Rectal smooth muscle tissue (tissue), 1 donor: ENCODE measurements at regions not wholly inside any gene's neighbourhood (a gene's known extent, or its start where the extent isn't known, plus 50 kb on each side); places are given as distances from the start of the nearest gene placed in this dataset.

ENCODE experiments used
- H3K27ac ChIP-seq: one replicate; pipeline ENCODE4 v1.7.0; 2013; ENCODE audit warnings: low read depth, low read length, inconsistent platforms
- H3K27me3 ChIP-seq: one replicate; pipeline ENCODE4 v1.7.0; 2013; ENCODE audit warnings: low read length; ENCODE audit not compliant: control insufficient read depth, insufficient read depth
- H3K36me3 ChIP-seq: one replicate; pipeline ENCODE4 v1.7.0; 2013; ENCODE audit warnings: low read length; ENCODE audit not compliant: control insufficient read depth, insufficient read depth
- H3K4me1 ChIP-seq: one replicate; pipeline ENCODE4 v1.7.0; 2013; ENCODE audit warnings: low read length; ENCODE audit not compliant: control insufficient read depth, insufficient read depth
- H3K4me3 ChIP-seq: one replicate; pipeline ENCODE4 v1.7.0; 2013; ENCODE audit warnings: low read length
- H3K9ac ChIP-seq: one replicate; pipeline ENCODE4 v1.7.0; 2013; ENCODE audit warnings: low read length

DNA sequence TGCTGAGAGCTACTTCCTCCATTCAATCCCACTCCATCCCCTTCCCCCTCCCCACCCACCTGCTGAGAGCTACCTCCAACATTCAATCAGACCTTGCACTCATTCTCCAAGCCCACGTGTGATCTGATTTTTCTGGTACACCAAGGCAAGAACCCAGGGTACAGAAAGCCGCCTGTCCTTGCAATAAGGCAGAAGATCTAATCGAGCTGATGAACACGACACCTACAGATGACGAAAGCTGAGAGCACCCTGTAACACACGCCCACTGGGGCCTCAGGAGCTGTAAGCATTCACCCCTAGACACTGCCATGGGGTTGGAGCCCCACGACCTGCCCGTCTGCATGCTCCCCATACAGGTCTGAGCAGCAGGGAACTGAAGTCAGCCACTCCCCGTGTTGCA lies 58.3 kb downstream of the TRIML1 start:
- H3K4me1 ChIP-seq = no peaks in the 10 kb centered on the region
- H3K36me3 ChIP-seq = no peaks in the 10 kb centered on the region
- H3K9ac ChIP-seq = no peak overlapping the region
- no peak overlapping the region for H3K27ac ChIP-seq
- H3K4me3 ChIP-seq = no peak overlapping the region
- H3K27me3 ChIP-seq = no peaks in the 10 kb centered on the region

DNA sequence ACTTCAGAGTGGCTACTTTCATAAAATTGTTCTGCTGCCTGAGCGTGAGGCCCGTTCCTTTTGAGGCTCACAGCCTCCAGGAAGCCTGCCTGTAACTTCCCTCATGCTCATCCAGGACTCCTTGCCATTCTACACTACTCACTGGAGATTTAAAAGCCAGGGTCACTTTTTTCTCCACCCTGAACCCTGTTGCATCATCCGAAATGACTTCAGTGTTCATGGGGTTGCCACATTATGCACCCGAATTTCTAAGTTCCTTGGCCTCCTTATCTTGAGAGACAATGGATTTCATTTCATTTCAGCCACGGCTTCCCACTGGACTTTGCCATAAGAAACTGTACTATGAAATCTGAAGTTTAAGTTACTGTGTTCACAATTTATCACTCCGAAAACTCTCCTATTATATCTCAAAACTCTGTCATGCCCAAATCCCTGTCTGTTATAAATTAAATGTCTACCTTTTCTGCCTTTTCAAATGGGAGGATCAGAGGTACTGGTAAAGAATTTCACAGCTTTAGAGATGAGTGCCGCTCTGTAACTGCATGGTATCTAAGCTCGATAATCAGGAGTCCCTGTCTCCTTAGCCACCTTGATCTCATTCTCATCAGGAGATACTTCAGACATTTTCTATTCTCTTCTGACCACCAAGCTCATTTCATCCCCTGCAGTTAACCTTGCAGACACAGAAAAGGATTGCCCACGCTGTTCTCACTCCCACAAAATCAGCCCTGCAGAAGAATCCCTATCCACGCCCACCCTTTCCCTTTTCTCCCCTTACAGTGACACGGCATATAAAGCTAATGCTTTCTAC lies 59.9 kb downstream of the TRIML1 start:
- Histone ChIP-seq H3K27ac (no peak overlapping the region), H3K27me3 (no peaks in the 10 kb centered on the region), H3K36me3 (no peaks in the 10 kb centered on the region), H3K9ac (no peak overlapping the region), H3K4me1 (no peaks in the 10 kb centered on the region), H3K4me3 (no peak overlapping the region)

DNA sequence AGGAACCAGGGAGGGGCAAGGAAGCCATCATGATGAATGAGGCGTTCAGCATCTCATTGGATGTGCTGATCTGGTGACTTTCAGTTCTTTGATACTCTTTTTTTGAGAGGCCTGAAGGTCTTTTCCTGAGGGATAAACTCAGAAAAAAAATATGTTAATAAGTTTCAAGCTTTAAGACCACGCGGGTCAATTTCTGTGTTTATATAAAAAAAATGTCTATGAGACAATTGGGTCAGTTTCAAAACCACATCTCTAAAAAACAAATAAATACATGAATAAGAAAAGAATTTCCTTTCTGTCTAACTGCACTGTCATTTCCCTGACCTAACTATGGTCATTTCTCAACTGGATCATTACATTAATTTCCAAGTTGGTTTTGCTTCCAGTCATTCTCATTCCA lies 62.6 kb downstream of the TRIML1 start:
- H3K27me3 ChIP-seq = no peaks in the 10 kb centered on the region
- H3K36me3 ChIP-seq = no peaks in the 10 kb centered on the region
- no peak overlapping the region for H3K27ac ChIP-seq
- no peak overlapping the region for H3K4me3 ChIP-seq
- H3K4me1 ChIP-seq = no peaks in the 10 kb centered on the region
- H3K9ac ChIP-seq = no peak overlapping the region

DNA sequence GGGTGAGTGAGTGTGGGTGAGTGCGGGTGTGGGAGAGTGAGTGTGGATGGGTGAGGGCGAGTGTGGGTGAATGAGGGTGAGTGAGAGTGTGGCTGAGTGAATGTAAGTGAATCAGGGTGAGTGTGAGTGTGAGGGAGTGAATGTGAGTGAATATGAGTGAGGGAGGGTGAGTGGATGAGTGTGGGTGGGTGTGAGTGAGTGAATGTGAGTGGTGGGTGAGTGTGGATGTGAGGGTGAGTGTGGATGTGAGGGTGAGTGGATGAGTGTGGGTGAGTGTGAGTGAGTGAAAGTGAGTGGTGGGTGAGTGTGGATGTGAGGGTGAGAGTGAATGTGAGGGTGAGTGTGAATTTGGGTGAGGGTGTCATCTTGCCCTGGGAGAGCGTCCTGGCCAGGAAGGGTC lies 67.5 kb downstream of the TRIML1 start:
- H3K27me3 ChIP-seq = no peaks in the 10 kb centered on the region
- H3K27ac ChIP-seq = no peak overlapping the region
- H3K4me1 ChIP-seq = no peaks in the 10 kb centered on the region
- no peak overlapping the region for H3K4me3 ChIP-seq
- no peaks in the 10 kb centered on the region for H3K36me3 ChIP-seq
- H3K9ac ChIP-seq = no peak overlapping the region

DNA sequence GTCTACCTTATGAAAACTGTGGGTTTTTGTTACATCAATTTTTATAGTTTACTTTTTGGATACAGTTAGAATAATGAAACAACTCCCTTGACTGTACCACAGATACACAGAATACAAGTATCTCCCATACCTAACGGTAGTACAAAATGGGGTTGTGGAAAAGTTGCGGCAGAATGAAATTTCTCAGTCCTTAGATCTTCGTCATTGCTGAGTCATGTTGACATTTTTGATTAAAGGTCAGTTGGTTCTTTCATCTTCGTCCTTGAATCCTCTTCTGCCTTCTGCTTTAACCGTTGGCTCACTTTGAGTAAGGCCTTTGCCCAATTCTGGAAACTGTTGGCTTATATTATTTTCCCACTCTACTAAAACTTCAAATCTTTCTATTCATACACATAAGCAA lies 75.6 kb downstream of the TRIML1 start:
- Histone ChIP-seq H3K36me3 (no peaks in the 10 kb centered on the region), H3K27me3 (no peaks in the 10 kb centered on the region), H3K4me3 (no peak overlapping the region), H3K4me1 (no peaks in the 10 kb centered on the region), H3K27ac (no peak overlapping the region), H3K9ac (no peak overlapping the region)

DNA sequence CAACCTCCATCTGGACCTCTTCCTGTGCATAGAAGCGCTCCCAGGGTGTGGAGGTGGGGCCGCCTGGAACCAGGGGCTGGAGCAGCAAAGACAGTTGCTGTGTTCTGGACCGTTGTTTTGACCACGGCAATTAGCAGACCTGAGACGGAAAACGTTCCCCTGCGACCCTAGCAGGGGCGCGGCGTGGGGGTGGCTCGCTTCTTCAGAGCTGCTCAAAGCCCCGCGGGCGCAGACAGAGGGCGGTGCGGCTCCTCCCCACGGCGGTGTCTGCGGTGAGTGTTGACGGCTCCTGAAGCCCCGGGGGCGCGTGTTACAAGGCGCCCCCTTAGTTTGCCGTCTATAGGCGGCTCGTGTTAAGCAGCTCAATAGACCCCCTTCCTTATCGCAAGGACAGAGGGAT lies 79.2 kb downstream of the TRIML1 start:
- H3K27me3 ChIP-seq = no peaks in the 10 kb centered on the region
- no peak overlapping the region for H3K9ac ChIP-seq
- H3K36me3 ChIP-seq = no peaks in the 10 kb centered on the region

DNA sequence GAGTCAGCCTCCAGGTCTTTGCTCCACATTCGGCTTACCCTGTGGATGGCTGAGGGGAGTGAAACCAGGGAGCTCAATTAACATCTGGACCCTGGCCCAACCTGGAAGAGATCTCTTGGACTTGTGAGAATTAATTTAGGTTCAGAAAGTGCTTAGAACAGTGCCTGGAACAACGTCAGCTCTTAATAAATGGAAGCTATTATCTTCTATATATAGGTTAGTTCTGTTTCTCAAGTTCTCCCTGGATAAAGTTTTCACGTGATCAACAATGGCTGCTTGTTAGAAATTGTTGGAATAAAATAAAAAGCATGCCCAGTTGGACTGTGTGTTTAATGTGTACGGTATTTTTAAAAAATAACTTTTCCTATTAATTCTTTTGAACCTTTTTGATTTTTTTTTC lies 80.8 kb downstream of the TRIML1 start:
- no peak overlapping the region for H3K4me3 ChIP-seq
- no peaks in the 10 kb centered on the region for H3K27me3 ChIP-seq
- H3K36me3 ChIP-seq = no peaks in the 10 kb centered on the region
- no peaks in the 10 kb centered on the region for H3K4me1 ChIP-seq
- H3K27ac ChIP-seq = no peak overlapping the region
- H3K9ac ChIP-seq = no peak overlapping the region

More for the DNA sequence above, 79.2 kb downstream of the TRIML1 start:
- no peak overlapping the region for H3K4me3 ChIP-seq
- H3K4me1 ChIP-seq = no peaks in the 10 kb centered on the region
- no peak overlapping the region for H3K27ac ChIP-seq

DNA sequence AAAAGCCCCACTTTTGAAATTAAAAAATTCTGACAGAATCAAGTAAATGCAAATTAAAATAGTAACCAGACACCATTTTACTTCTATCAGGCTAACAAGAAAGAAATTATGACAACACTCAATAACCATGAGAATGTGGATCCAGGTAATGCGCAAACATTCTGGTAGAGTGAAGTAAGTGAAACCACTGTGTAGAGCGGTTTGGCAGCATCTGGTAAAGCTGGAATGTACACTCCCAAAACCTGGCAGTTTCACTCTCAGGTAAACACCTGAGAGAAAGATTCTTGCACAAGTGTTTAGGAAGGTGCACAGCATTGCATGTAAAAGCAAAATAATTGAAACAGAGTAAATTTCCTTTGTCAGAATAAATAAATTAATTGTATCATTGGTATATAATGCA lies 81.8 kb downstream of the TRIML1 start:
- Histone ChIP-seq H3K36me3 (no peaks in the 10 kb centered on the region), H3K4me3 (no peak overlapping the region), H3K9ac (no peak overlapping the region), H3K27me3 (no peaks in the 10 kb centered on the region), H3K4me1 (no peaks in the 10 kb centered on the region), H3K27ac (no peak overlapping the region)

DNA sequence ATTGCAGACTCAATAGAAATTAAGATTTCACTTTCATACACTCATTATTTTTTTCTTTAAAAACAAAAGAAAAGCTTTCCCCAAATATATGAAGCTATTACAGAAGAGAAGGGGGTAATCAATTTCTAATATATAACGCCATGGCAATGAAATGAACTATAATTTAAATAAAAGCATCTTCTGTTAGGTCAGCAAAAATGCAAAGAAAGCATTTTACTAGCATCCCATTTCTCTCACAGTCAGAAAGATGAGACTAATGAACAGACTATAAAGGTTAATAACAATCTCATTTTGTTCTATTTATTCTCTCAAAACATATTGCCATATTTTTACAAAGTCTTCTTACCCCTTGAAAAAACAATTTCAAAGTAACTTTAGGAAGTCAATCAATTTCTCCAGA lies 89.0 kb downstream of the TRIML1 start:
- Histone ChIP-seq H3K4me1 (no peaks in the 10 kb centered on the region), H3K27ac (no peak overlapping the region), H3K9ac (no peak overlapping the region), H3K27me3 (no peaks in the 10 kb centered on the region), H3K4me3 (no peak overlapping the region), H3K36me3 (no peaks in the 10 kb centered on the region)

DNA sequence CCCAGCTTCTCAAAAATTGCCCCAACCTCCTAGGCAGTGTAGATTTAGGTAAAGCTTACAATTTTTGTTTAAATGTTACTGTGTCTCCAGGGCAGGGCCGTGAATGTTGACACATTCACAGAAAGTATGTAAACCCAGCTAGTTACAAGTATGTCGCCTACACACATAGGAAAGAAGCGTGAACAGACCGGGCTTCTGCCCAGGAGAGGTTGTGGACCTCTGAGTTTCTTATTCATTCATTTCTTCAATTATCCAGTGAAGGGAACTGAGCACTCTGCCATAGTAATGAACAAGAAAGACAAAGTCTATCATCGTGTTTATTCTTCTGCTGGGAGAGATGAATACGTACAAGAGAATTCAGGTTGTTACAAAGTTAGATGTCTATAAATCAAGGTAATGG lies 93.2 kb downstream of the TRIML1 start:
- Histone ChIP-seq H3K9ac (no peak overlapping the region), H3K27me3 (no peaks in the 10 kb centered on the region), H3K36me3 (no peaks in the 10 kb centered on the region), H3K4me1 (no peaks in the 10 kb centered on the region), H3K4me3 (no peak overlapping the region), H3K27ac (no peak overlapping the region)

DNA sequence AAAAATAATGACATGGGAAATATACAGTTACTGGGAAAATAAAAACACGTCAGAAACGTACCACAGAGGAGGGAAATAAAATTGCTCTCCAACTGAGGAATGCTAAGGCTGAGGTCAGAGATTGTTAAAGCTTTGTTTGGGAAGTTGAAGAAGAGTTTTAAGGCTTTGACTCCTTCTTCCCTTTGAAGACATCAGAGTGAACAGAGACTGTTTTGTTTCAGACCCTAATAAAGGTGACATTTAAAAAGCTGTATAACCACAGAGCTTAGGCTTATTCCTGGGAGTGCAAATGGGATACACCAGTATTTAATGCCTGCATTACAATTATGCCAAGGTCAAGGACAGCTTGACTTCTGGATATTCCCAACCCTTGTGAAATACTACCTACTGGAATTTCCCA lies 102.8 kb downstream of the TRIML1 start:
- Histone ChIP-seq H3K27me3 (no peaks in the 10 kb centered on the region), H3K9ac (no peak overlapping the region), H3K4me3 (no peak overlapping the region), H3K27ac (no peak overlapping the region), H3K36me3 (no peaks in the 10 kb centered on the region), H3K4me1 (no peaks in the 10 kb centered on the region)

DNA sequence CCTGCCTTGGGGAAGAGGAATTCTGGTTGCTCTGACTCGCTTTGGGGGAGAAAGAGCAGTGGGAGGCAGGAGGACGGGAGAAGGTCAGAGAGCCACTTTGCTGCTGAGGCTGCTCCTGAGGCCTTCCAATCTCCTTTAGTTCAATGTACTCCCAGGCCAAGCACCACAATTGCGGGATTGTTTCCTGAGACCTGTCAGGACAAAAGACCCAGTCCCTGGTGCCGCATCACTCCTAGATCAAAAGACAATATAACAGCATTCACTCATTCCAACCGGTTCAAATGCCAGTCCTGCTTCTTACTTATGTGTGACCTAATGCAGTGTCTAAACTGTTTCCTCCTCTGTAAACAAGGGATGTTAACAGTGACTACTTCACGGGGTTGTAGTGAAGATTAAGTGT lies 106.4 kb downstream of the TRIML1 start:
- Histone ChIP-seq H3K4me1 (no peaks in the 10 kb centered on the region), H3K9ac (no peak overlapping the region), H3K27me3 (no peaks in the 10 kb centered on the region), H3K27ac (no peak overlapping the region), H3K4me3 (no peak overlapping the region), H3K36me3 (no peaks in the 10 kb centered on the region)

DNA sequence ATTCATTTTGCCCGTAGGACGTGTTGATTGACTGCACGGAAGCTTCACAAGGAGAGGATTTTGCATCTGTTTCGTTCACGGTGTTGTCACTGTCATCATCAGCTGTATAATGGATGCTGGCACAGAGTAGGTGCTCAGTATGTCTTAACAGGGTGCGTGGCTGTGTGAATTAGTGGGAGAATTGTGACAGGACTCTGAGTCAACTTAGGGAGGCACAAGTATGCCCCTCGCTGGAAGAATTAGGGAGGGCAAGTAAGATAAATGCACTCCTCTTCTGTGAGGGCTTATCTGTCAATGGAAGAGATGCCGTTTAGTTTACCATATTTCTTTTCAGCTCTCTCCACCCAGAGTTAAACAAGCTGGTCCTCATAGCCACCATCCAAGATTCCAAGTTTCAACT lies 107.2 kb downstream of the TRIML1 start:
- Histone ChIP-seq H3K4me1 (no peaks in the 10 kb centered on the region), H3K4me3 (no peak overlapping the region), H3K27ac (no peak overlapping the region), H3K27me3 (no peaks in the 10 kb centered on the region), H3K36me3 (no peaks in the 10 kb centered on the region), H3K9ac (no peak overlapping the region)
